SK-N-SH treated with all-trans-retinoic acid at 6 μM for 48 hours (cell line): ENCODE measurements at regions not wholly inside any gene's neighbourhood (a gene's known extent, or its start where the extent isn't known, plus 50 kb on each side); places are given as distances from the start of the nearest gene placed in this dataset.

Source experiments
- ATAC-seq: fragments of 200-7000 bp; cut with Tn5 transposase; 3 replicates; pipeline ENCODE4 v1.9.1; 2020; ENCODE audit warnings: mild to moderate bottlenecking, moderate library complexity
- BACH2 ChIP-seq: fragments of 250-450 bp; sonication (Bioruptor Pico); IDR thresholded peaks from 2 replicates; pipeline ENCODE4 v1.9.0; 2021; ENCODE audit warnings: mild to moderate bottlenecking, borderline replicate concordance
- CREB5 ChIP-seq: fragments of 250-450 bp; sonication (Bioruptor Pico); IDR thresholded peaks from 2 replicates; pipeline ENCODE4 v1.5.1; 2020; ENCODE audit warnings: low read depth, mild to moderate bottlenecking, moderate library complexity
- ESRRG ChIP-seq: fragments of 250-450 bp; sonication (Bioruptor Pico); IDR thresholded peaks from 2 replicates; pipeline ENCODE4 v1.6.1; 2021; ENCODE audit warnings: mild to moderate bottlenecking
- GLIS3 ChIP-seq: fragments of 250-450 bp; sonication (Bioruptor Pico); IDR thresholded peaks from 2 replicates; pipeline ENCODE4 v1.5.0; 2020; ENCODE audit warnings: mild to moderate bottlenecking, moderate library complexity
- ISL1 ChIP-seq: fragments of 250-450 bp; sonication (Bioruptor Pico); IDR thresholded peaks from 2 replicates; pipeline ENCODE4 v2.1.2; 2022; ENCODE audit warnings: mild to moderate bottlenecking, moderate library complexity
- OSR1 ChIP-seq: fragments of 250-450 bp; sonication (Bioruptor Pico); IDR thresholded peaks from 2 replicates; pipeline ENCODE4 v1.8.0; 2022; ENCODE audit warnings: moderate library complexity, mild to moderate bottlenecking, inconsistent platforms
- POU6F1 ChIP-seq: fragments of 250-450 bp; sonication (Bioruptor Pico); IDR thresholded peaks from 2 replicates; pipeline ENCODE4 v1.8.0; 2021; ENCODE audit warnings: low read depth, mild to moderate bottlenecking, moderate library complexity, borderline replicate concordance
- PPARA ChIP-seq: fragments of 250-450 bp; sonication (Bioruptor Pico); IDR thresholded peaks from 2 replicates; pipeline ENCODE4 v1.5.0; 2020; ENCODE audit warnings: mild to moderate bottlenecking, borderline replicate concordance
- SNAI2 ChIP-seq: fragments of 250-450 bp; sonication (Bioruptor Pico); IDR thresholded peaks from 2 replicates; pipeline ENCODE4 v1.5.0; 2020; ENCODE audit warnings: mild to moderate bottlenecking, moderate library complexity
- TOX ChIP-seq: fragments of 250-450 bp; sonication (Bioruptor Pico); IDR thresholded peaks from 2 replicates; pipeline ENCODE4 v1.8.0; 2021; ENCODE audit warnings: mild to moderate bottlenecking, moderate library complexity, borderline replicate concordance
- TSHZ2 ChIP-seq: fragments of 250-450 bp; sonication (Bioruptor Pico); IDR thresholded peaks from 2 replicates; pipeline ENCODE4 v1.5.0; 2020; ENCODE audit warnings: mild to moderate bottlenecking, moderate library complexity
- ZC3H10 ChIP-seq: fragments of 250-450 bp; sonication (Bioruptor Pico); IDR thresholded peaks from 2 replicates; pipeline ENCODE4 v1.5.1; 2021; ENCODE audit warnings: mild to moderate bottlenecking, moderate library complexity
- ZFP3 ChIP-seq: fragments of 250-450 bp; sonication (Bioruptor Pico); IDR thresholded peaks from 2 replicates; pipeline ENCODE4 v1.5.0; 2020; ENCODE audit warnings: mild to moderate bottlenecking, moderate library complexity
- ZFP30 ChIP-seq: fragments of 450-650 bp; formaldehyde crosslinking; IDR thresholded peaks from 2 replicates; pipeline ENCODE4 v1.5.0; 2022; ENCODE audit warnings: mild to moderate bottlenecking, moderate library complexity
- ZNF565 ChIP-seq: fragments of 450-650 bp; formaldehyde crosslinking; conservative IDR thresholded peaks from 2 replicates; pipeline ENCODE4 v1.5.0; 2020; ENCODE audit warnings: low read depth, mild to moderate bottlenecking, moderate library complexity
- ZNF70 ChIP-seq: fragments of 450-650 bp; formaldehyde crosslinking; IDR thresholded peaks from 2 replicates; pipeline ENCODE4 v1.5.0; 2020; ENCODE audit warnings: mild to moderate bottlenecking, moderate library complexity
- ZNF8 ChIP-seq: fragments of 450-650 bp; formaldehyde crosslinking; IDR thresholded peaks from 2 replicates; pipeline ENCODE4 v1.5.0; 2020; ENCODE audit warnings: mild to moderate bottlenecking, moderate library complexity

- TF ChIP-seq TSHZ2 (CRISPR knock-in tag) (no peak), CREB5 (CRISPR knock-in tag) (no peak), BACH2 (CRISPR knock-in tag) (no peak), TOX (CRISPR knock-in tag) (no peak)
These were observed 135.3 kb upstream of the LDB2 start (continued) for GRCh38 chr4:17033768-17034181.

GRCh38 chr4:17033025-17033767 lies 134.8 kb upstream of the LDB2 start:
- ATAC-seq: no peak; the same call in 2 of the 3 replicates
- no peak for TF ChIP-seq POU6F1 (CRISPR knock-in tag)
- TF ChIP-seq PPARA: no peak
- no peak for TF ChIP-seq GLIS3
- no peak for TF ChIP-seq ZNF565 (CRISPR knock-in tag)
- no peak for TF ChIP-seq SNAI2 (CRISPR knock-in tag)
- TF ChIP-seq CREB5 (CRISPR knock-in tag): no peak
- TF ChIP-seq, all 23 proteins: peak for 0

GRCh38 chr4:17030543-17030942 lies 132.1 kb upstream of the LDB2 start:
- TF ChIP-seq PPARA: no peak
- TF ChIP-seq ZNF70 (CRISPR knock-in tag): no peak
- no peak for TF ChIP-seq ESRRG (CRISPR knock-in tag)
- TF ChIP-seq ZNF8: no peak
- no peak for TF ChIP-seq SNAI2 (CRISPR knock-in tag)
- no peak for TF ChIP-seq ZC3H10 (CRISPR knock-in tag)
- no peak for TF ChIP-seq CREB5 (CRISPR knock-in tag)
- no peak for TF ChIP-seq BACH2 (CRISPR knock-in tag)
- no peak for TF ChIP-seq ZFP3
- no peak for TF ChIP-seq ZNF565 (CRISPR knock-in tag)
- TF ChIP-seq OSR1 (CRISPR knock-in tag): no peak
- TF ChIP-seq ISL1 (CRISPR knock-in tag): no peak
- no peak for TF ChIP-seq ZFP30 (CRISPR knock-in tag)
- no peak for TF ChIP-seq TSHZ2 (CRISPR knock-in tag)
- TF ChIP-seq TOX (CRISPR knock-in tag): no peak
- TF ChIP-seq, all 23 proteins: peak for 0
- peak; percentile 78 for ATAC-seq
